ENCODE measurements at regions not wholly inside any gene's neighbourhood (a gene's known extent, or its start where the extent isn't known, plus 50 kb on each side); places are given as distances from the start of the nearest gene placed in this dataset.

DNA sequence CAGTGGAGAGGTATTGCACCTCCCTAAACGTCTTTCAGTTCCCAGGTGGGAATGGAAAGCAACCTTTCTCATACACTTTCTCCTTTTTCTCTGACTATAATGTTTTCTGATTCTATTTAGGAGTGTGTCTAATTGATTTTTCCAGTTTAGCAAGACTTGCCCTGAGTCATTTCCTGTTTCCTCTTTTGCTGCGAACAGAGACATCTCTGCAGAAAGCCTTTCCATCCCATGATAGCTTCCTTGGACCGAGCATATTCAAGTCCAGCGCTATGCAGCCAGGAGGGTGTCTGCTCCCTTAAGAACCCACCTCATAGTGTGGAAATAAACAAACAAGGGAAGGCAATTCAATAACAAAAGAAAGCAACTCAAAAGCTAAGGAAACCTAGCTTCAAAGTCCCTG lies 60.0 kb upstream of the CDH6 start:
- TF ChIP-seq, protein P1, sequence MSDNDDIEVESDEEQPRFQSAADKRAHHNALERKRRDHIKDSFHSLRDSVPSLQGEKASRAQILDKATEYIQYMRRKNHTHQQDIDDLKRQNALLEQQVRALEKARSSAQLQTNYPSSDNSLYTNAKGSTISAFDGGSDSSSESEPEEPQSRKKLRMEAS (IDR thresholded peaks at IDR 0.05; ENCODE audit: low read depth, low read length), result no peak
- no peak for TF ChIP-seq POLR2A (IDR thresholded peaks at IDR 0.05; ENCODE audit: extremely low read depth, insufficient read length)
- TF ChIP-seq, protein P2, sequence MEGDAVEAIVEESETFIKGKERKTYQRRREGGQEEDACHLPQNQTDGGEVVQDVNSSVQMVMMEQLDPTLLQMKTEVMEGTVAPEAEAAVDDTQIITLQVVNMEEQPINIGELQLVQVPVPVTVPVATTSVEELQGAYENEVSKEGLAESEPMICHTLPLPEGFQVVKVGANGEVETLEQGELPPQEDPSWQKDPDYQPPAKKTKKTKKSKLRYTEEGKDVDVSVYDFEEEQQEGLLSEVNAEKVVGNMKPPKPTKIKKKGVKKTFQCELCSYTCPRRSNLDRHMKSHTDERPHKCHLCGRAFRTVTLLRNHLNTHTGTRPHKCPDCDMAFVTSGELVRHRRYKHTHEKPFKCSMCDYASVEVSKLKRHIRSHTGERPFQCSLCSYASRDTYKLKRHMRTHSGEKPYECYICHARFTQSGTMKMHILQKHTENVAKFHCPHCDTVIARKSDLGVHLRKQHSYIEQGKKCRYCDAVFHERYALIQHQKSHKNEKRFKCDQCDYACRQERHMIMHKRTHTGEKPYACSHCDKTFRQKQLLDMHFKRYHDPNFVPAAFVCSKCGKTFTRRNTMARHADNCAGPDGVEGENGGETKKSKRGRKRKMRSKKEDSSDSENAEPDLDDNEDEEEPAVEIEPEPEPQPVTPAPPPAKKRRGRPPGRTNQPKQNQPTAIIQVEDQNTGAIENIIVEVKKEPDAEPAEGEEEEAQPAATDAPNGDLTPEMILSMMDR (IDR thresholded peaks at IDR 0.05; ENCODE audit: low read depth, low read length), result no peak
